Activated CD8-positive, alpha-beta memory T cell treated with anti-CD3 and anti-CD28 coated beads for 4 hours (primary cell): ENCODE measurements at regions not wholly inside any gene's neighbourhood (a gene's known extent, or its start where the extent isn't known, plus 50 kb on each side); places are given as distances from the start of the nearest gene placed in this dataset.

Source experiments
- DNase-seq, 2 donors: peaks; one replicate each; pipeline ENCODE4 v3.0.0-alpha.2; 2020; ENCODE audit warnings: low read depth in 2 of 2

DNA sequence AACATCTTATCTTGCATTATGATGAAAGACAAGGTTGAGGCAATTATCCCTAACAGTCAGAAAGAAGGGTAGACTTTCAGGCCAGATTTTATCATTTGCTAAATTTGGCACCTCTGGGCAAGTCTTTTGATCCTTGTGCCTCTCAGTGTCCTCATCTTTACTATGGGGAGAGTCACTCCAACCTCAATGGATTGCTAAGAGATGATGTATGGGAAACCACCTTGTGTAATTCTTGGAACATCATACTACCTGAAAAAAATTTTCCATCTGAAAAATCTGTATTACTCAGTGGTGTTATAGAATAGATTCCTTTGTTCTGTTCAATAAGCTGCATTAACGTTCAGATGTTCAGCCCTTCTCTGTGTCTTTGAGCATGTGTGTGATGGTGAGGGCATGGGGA is 230.7 kb downstream of the TGFB2 start:
- no peak for DNase-seq

DNA sequence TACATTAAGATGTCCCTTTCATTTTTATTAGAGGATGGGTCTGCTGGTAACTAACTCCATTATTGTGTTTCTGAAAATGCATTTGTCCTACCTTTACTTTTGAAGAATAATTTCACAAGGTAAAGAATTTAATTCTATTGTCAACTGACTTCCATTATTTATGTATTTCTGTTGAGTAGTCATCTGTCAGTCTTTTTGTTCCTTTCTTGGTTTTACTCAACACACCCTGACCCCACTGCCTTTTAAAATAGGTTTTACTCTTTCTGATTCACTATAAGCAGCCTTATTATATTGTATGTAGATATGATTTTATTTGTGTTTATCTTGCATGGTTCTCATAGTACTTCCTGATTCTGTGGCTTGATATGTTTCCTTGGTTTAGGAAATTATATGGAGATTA is 237.5 kb downstream of the TGFB2 start:
- DNase-seq, result no peak

DNA sequence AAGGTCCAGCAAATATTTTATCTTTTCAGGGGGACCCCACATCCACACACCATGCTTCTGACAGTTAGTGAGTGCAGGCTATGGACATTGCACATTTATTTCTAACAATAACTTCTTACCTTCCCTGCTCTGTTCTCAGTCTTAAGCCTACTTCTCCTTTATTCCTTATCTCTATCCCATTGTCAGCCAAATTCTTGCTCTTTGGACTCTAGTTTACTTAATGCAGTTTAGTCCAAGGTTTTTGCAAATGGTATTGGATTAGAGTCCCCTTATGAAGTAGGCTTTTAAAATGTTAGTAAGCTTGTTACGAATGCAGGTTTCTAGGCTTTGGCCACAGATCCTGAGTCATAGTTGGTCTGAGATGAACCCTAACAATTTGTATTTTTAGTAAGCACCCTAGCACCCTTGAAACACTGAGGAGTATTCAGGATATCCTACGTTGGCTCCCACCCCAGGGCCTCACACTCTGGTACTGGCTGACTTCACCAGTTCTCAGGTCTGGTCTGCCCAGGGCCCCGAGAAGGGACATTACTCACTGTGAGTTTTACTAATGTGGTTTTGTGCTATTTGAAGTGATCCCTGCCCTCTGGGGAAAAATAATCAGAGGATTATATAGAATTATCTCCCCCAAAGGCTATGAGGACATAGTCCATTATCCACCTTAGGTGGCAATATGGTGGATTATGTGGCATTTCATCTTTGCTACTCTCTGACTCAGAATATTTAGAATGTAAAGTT is 239.5 kb downstream of the TGFB2 start:
- no peak for DNase-seq

DNA sequence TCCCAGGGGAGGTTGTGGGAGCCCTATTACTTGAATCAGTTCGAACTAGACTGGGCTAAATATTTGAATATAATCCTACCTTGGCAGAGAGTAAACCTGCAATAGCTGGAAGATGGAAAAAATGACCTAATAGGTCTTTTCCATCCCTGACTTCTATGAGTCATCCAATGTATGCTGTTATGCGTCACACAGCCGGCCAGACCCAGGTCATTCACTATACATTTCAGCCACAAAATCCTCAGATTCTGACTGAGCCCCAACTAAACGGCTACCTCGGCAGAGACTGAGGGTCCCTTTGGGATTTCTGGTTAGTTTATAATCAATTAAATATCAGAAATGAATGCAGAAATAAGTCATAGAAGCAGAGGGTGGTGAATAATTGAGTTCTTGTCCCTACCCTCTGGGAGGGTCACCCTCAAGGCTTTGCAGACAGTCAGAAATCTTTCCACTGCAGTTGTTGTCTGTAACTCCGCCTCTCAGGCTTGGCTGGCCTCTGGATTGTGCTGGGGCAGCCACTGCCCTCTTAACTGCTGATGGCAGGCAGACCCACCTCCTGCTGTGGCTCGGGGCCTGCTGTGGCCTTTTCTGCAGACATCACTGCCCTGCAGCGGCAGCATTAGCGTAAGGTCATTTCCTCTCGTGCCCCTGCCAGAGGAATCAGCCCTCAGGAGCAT is 240.5 kb downstream of the TGFB2 start:
- no peak for DNase-seq

DNA sequence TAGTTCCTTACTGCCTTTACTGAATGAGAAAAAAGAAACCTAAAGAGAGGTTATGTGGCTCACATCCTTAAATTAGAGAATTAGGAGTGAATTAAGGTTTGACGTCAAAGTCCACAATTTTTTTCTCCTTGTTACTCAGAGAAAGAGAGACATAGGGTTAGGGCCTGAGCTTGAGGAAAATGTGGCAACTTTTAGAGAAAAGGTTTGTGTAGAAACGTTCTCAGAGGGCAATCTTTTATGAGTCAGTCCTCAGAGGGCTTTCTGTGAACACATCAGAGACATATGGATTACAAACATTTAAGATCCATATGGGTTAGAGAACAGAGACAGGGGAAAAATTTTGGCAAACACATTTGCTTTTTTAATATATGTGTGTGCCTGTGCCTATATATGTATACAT is 242.8 kb downstream of the TGFB2 start:
- no peak for DNase-seq

DNA sequence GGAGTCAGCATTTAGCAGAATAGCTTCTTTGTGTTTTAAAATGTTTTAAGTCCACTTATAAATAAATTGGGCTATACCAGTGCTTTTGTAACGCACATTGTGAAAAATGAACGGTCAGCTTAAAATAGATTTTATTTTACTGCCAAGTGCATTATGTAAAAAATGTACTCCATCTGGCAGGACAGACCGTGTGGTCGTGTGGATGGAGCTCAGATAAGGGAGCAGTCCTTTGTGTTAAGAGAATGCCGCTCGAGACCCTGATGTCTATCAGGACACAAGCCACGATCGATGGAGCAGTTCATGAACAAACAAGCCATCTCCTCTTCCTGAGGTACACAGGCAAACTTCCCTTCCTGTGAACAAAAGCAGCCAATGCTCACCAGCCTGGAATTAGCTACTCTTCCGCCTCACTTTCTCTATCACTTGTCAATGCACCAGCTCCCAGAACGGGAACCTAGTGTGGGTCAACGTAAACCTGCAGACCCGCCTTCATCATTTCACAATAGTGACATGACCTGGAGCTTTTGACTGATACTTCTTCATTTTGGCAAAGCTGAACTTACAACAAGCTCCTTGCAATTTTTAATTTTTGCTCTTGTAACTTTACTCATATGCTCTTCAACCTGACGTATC is 243.5 kb downstream of the TGFB2 start:
- DNase-seq, result no peak

DNA sequence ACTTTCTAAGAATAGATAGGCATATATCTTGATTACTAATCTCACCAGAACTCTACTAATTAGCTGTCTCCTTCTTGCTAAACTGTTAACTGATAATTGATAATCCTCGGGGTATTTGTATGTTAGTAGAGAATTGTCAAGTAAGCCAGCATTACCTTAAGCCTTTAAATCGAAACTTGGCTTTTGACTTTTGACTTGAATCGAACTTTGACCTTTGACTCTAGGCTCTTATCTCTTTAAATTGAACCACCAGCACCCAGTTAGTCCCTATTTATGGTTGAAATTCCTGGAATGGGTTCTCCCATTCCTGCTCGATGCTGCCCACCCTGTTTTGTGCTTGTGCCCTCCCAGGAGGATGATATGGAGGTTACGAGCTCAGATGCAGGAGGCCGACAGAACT is 244.4 kb downstream of the TGFB2 start:
- no peak for DNase-seq

DNA sequence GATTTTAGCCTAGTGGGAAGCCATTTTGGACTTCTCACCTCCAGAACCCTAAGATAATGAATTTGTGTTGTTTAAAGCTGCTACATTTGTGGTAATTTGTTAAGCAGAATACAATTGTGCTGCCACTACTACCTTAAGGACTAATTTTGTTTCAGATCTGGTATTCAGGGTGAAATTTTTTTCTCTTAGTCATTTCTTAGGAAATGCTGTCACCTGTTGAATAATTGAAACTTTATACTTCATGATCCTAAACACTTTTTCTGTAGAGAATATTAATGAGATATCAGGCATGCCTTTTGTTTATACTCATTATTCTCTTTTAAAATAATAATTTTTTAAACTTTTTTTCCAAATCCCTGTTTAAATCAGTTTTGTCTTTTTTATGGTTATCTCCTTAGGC is 246.8 kb downstream of the TGFB2 start:
- DNase-seq, result no peak

DNA sequence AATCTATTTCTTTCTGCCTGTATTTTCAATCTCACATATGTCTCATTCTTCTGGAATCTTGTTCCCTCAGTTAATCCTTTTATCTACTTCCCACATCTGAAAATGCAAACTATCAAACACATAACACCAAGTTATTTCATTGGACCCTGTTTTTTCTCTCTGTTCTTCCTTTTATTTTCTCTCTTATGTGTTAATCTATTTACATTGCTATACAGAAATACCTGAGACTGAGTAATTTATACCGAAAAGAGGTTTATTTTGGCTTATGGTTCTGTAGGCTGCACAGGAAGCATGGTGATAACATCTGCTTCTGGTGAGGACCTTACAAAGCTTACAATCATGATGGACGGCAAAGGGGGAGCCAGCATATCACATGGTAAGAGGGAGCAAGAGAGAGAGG is 247.6 kb downstream of the TGFB2 start:
- DNase-seq, result no peak

DNA sequence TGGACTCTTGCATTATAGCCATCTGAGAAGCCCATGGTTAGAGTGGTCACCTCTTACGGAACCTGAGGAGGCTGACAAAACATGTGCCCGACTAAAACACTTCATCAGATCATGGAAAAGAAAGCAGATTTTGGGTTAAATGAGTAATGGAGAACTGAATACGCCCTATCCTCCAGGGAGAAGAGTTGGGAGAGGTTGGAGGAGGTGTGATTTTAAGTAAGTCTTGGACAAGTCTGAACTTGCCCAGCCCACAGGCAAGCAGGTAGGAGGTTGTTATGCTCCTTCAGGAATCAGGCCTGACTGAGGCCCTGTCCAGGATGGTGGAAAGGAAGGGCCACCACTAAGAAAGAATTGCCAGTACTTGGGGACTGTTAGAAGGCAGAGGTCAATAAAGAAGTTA is 255.8 kb downstream of the TGFB2 start:
- DNase-seq, result no peak

DNA sequence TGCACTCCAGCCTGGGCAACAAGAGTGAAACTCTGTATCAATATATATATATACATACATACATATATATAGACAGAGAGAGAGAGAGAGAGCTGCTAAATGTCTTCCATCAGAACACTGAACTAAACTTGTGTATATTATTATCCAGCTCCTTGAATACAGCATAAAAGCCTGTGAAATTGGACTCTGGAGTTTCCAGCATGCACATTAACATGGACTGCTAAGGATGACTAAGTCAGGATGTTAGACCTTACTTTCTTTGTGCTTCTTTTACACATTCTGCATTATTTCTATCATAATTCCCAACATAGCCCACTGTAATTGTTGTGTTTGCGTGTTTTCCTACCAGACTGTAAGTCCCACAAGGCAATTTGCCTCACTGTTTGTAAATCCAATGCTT is 259.1 kb downstream of the TGFB2 start:
- no peak for DNase-seq

DNA sequence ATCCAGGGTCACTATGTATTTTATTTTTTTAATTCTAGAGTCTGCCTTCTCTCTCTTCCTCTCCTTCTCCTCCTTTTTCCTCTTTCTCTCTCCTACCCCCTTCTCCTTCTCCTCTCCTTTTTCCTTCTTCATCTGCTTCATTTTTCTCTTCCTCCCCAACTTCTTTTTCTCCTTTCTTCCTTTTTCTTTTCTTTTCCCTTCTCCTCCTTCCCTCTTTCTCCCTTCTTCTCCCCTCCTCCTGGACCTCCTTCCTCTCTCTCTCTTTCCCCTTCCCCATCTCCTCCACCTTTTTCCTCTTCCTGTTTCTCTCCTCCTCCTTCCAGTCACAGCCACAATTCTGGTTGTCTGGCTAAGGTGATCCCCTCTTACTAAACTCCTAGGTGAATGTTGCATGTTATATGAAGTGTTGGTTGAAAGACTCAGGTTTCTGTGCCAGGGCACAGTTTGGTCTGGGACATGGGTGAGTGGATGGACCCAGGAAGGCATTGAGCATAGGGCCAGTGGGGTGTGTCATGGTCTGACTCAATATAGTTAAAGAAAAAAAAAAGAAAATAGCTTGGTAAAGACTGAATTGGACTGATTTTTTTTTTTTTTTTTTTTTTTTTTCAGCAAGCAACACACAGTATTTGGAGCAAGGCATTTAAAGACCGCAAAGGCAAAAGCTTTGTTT is 266.9 kb downstream of the TGFB2 start:
- no peak for DNase-seq

DNA sequence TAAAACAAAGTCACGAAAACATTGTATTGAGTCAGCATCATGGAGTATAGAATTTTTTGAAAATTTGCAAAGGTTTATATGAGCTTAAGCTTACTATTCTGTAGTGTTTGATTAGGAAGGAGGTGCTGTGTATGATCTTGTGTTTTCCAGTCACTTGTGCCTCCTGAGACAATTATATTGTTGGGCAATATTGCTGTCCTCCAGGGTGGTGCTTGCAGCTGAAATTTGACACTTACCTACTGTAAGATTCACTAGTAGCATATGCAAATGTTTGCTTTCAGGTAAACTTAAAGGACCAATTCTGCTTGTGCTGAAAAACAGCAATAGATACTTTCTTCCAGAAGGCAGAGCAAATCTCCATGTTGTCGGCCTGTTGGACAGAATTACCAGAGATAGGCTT is 268.0 kb downstream of the TGFB2 start:
- no peak for DNase-seq

DNA sequence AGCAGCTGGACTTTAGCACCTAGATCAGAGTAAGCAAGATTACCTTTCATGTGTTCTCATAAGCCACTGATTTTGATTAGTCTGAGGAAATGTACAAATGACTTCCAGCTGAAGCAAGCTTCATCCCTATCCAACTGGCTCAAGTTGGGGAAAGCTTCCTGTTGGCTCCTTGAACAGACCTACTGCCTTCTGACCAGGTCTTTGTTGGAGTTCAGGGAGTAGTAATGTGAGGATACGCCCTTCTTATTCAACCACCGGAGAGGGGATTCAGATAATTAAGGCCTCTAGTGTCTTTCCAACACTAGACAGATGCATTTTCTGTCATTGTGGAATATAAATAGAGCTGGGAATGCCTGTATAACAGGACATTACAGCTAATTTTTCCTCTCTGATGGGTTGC is 268.9 kb downstream of the TGFB2 start:
- DNase-seq, result no peak

DNA sequence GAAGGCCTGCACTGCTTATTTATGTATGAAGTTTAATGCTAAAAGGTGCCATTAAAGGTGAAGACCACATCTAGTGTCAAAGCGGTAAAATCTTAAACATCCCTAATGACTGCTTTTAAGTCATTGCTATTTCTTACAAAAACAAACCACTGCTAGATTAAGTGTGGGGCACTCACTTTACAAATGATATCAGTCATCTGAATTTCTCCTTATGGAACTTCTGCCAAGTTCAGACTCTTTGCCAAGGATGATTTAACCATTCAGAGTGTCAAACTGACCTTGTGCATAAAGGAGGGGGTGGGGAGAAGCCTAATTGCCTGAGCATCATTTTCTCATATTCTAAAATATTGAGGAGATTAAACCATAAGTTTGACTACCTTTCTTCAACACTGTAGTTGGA is 271.5 kb downstream of the TGFB2 start:
- no peak for DNase-seq

DNA sequence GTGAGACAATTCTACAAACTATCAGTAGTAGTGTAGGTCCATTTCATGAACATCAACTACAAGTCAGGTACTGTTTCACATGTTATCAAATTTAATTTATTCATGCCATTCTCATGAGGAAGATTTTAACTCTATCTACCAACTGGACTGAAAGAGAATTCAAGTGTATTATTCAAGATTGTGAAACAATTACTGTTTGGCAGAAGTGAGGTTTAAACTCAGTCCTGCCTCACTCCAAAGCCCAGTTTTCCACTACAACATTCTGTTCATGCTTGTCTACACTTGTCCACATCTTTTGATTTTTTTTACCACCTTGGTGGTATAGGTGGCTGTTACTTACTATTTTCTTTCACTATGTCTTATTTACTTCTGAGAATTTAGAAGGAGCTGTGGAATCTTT is 272.9 kb downstream of the TGFB2 start:
- DNase-seq, result no peak

DNA sequence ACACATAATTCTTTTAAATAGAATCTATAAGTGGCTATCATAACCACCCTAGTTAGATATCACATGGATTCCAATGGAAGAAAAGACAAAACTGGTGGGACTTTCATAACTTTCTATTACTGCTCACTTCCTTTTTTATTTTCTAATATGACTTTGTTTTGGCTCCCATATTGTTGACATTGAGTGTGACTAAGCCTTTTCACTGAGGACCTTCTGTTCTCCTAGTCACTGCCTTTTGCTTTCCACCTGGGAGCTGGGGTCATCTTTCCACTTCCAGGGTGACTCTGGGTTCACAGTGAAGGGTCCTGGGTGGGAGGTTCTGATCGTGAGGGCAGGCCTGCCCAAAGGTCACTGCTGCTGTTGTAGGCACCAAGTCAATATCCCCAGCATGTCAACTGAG is 275.8 kb downstream of the TGFB2 start:
- DNase-seq, result no peak

DNA sequence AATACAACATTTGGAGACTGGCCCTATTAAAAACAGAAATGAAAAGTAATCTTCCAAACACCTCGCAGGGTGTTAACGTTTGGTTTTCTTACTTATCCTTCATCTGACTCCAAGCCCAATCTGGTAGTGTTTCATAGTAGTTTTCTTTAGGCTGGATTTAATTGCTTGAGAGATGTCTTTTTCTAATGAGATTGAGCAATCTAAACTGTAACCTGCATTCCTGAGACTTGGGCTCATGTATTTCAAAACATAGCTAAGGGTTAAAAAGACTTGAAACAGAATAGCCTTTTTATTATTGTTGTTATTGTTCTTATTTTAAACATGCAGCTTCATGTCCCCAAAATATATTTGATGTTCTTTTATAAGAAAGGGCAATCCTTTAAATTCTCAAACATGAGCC is 278.9 kb downstream of the TGFB2 start:
- DNase-seq, result no peak

DNA sequence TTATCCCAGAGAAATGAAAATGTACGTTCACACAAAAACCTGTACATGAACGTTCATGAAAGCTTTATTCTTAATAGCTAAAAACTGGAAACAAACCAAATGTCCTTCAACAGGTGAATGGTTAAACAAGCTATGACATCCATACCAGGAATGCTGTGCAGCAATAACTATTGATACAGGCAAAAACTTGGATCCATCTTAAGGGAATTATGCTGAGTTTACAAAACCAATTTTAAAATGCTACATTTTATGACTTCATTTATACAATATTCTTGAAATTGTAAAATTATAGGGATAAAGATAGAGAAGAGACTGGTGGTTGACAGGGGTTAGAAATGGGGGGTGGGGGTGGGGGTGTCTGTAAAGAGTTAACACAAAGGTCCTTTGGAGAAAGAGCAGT is 280.3 kb downstream of the TGFB2 start:
- no peak for DNase-seq

DNA sequence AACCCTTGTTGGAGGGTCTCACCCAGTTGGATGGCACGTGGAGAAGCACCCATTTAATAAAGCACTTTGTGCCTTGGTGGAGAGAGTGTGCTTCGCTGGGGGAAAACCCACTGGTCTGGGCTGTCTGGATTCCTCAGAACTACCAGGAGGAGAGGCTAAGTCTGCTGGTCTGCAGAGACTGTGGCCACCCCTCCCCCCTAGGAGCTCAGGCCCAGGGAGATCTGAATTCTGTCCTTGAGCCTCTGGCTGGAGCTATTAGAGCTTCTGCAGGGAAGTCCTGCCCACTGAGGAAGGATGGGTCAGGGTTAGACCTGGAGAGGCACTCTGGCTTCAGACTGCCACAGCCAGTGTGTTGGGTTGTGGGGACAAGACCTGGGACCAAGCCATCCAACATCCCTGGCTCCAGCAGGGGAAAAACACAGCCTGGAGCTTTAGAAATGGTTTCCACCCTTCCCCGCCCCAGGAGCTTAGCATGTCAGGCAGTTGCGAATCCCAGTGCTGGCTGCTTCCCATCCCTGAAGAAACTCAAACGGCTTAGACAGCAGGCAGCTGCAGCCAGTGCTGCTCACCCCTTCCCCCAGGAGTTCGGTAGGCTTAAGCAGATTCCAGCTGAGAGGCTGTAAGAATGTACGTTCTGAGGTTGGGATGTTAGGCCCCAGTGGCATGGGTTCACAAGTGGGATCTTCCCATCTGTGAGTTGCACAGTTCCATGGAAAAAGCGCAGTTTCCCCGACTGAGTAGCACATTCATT is 288.3 kb downstream of the TGFB2 start:
- DNase-seq, result no peak

DNA sequence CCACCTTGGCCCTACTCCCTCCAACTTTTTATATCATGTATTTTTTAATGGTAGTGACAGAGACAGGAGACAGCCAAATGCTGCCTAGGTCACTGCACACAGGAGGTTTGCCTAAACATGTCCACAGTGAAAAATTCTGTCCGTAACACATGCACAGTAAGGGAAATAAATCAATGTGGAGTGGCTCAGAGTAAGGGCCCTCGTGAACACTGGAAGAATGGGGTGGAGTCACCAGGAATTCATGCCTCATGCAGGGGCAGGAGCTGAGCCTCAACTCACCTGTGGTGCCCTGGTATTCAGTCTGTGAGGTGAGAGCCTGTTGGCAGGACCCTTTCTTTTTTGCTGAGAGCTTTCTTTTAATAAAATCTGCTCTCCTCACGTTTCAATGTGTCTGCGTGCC is 289.1 kb downstream of the TGFB2 start:
- no peak for DNase-seq

DNA sequence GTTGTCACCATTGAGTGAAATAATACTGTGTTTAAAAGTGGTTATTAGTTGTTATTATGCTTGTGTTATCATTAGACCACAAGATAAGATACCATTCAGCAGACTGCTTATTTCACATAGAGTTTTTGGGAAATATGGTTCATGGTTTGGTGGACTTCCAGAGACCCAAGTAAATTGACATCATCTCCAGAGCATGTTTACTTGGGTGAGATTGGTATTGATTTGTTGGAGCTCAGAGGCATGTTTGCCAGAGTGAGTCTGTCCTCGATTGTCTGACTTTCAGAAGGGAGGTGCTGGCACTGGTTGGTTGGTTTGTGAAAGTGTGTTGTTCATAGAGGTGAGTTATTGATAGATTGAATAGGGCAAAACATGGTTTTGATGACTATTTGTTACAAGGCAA is 291.4 kb downstream of the TGFB2 start:
- DNase-seq, result no peak
